ENCODE measurements at regions not wholly inside any gene's neighbourhood (a gene's known extent, or its start where the extent isn't known, plus 50 kb on each side); places are given as distances from the start of the nearest gene placed in this dataset.

DNA sequence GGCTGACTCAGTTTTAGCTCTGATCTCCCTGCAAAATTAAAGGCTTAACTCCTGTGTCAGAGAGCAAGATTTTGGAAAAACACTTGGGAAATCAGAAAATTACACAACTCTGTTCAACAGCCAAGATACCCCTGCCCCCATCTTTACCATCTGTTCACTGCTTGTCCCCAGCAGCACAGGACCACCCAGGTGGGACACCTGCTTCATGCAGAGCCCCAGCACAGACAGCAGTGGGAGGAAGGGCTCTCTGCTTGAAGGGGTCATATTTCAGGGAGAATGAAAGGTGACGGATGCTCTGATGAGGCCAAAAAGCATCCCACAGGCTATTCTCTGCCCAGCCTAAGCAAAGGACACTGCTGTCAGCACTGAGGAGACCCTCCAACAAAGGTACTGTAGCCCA lies 584.6 kb upstream of the KLHL29 start:
- no peak for DNase-seq

DNA sequence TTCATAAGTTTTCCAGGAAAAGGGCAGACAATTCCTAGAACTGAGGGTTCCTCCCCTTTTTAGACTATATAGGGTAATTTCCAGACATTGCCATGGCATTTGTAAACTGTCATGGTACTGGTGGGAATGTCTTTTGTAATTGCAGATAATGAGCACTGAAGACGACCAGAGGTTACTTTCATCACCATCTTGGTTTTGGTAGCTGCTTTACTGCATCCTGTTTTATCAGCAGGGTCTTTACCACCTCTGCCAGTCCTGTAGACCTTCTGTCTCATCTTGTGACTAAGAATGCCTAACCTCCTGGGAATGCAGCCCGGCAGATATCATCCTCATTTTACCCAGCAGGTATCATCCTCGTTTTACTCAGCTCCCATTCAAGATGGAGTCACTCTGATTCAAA lies 583.9 kb upstream of the KLHL29 start:
- DNase-seq = no peak

DNA sequence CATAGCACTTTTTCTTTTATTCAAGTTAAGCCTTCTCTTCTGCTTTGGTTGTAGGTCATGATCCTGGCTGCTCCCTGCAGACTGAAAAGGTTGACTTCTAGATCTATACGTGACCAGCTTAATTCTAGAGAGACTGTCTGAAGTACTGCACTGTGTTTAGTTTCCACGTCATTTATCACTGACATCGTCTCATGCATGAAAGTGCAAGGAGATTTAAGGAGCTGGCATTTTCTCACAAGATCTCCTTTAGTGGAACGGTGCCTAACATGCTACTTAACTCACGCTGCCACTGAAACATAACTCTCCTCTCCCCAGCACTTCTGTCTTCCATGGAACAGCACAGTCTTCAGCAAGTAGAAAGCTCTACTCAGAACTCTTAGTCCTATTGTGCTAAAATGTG lies 583.0 kb upstream of the KLHL29 start:
- DNase-seq = no peak

DNA sequence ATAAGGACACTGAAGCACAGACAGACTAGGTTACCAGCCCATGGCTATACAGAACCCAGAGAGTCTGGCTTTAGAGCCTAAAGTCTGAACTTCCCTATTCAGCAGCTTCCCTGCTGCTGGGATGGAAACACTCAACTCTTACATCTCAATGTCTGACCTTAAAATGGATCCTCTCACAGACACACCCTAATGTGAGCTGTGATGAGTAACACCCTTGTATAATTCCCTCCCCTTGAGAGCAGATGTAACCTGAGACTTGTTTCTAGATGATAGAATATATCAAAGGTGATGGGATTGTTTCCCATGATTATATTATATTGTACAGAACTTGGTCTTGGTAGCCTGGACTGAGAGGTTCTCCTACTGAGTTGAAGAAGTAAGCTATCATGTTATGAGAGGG lies 577.1 kb upstream of the KLHL29 start:
- no peak for DNase-seq

DNA sequence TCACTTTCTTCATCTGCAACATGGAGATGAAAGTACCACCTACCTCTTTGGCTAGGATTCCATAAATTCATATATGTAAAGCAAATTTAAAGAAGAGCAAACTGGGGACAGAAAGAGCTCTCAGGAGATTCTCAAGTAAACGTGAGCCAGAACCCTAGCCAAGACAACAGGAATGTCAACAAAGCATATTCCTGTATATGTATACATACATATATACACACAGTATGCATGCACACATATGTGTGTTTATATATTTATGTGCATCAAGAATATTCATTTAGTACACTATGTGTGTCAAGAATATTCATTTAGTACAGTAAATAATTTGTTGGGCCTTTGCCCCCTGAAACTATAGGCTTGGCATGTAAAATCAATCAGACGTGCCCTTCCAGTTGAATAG lies 574.4 kb upstream of the KLHL29 start:
- DNase-seq = no peak

DNA sequence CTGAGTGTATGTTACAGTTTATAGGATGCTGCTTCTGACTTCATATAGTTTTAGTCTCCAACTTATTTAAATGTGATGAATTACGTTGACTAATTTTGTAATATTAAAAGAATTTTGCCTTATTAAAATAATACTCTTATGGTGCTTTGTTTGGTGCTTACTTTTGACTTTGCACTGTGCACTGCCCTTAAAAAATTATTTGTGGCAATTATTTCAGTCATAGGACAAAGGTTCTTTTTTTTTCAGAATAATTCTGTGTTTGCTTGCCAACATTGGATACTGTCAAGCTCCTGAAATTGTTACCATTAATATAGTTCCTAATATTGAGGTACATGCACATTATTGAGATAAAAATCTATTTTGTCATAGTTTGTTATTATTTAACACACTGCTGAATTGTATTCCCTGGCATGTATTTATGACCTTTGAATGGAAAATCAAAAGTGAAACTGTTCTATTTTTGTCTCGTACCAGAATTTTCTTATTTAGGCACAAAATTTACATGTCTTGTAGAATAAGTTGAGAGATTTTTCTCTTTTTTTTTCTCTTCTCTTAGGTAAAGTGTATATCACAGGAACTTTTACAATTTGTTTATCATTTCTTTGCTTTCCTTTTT lies 572.8 kb upstream of the KLHL29 start:
- DNase-seq = no peak

DNA sequence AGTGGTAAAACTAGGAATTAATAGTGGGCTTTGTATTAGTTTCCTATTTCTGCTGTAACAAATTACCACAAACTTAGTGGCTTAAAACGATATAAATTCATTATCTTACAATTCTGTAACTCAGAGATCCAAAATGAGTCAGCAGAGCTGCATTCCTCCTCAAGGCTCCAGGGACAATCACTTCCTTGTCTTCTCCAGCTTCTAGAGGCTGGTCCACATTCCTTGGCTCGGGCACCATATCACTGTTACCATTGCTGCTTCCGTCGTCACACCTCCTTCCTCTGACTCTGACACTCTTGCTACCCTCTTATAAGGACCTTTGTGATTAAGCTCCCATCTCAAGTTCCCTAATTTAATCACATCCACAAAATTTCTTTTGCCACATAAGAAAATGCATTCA lies 567.8 kb upstream of the KLHL29 start:
- no peak for DNase-seq

DNA sequence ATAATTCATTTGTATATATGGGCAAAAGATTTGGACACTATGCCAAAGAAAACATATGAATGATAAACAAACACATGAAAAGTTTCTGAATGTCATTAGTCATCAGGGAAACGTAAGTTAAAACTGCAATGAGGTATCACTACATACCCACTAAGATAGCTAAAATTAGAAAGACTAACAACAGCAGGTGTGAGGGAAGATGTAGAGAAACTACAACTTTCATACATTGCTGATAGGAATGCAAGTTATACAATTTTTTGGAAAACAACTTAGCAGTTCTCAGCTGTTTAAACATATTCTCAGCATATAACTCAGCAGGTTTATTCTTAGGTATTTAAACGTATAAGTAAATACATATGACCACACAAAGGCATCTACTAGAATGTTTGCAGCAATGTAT lies 563.5 kb upstream of the KLHL29 start:
- no peak for DNase-seq

DNA sequence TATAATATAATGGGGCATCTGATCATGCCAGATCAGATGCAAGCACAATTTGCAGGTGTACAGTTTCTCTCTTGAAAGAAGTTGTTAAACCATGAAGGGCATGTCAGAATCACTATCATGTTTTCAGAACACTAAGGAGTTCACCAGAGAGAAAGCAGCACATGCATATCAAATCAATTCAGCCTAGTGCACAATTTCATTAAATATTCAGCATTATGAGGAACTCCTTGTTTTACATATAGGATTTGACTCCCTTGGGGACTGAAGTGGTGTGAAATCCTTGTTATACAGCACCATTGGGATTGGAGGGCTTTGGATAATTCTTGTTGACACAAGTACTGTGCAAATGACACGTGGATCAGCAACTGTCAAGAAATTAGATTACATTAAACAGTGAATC lies 562.1 kb upstream of the KLHL29 start:
- no peak for DNase-seq

DNA sequence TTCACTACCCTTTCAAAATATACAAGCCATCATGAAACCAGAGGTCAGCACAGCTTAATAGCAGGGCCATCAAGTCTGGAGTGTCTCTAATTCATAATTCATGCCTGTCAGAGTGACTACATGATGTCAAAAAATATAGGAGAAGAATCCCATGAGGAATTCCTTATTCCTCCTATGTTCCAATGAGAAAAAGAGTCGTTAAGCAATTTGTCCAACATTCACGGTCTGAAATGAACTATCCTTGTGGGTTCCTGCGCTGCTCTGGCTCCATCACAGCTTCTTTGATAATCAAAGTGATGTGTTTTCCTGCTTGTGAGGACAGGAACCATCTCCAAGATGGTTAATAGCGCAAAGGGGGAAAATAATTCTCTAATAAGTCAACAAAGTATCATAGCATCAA lies 560.4 kb upstream of the KLHL29 start:
- no peak for DNase-seq

DNA sequence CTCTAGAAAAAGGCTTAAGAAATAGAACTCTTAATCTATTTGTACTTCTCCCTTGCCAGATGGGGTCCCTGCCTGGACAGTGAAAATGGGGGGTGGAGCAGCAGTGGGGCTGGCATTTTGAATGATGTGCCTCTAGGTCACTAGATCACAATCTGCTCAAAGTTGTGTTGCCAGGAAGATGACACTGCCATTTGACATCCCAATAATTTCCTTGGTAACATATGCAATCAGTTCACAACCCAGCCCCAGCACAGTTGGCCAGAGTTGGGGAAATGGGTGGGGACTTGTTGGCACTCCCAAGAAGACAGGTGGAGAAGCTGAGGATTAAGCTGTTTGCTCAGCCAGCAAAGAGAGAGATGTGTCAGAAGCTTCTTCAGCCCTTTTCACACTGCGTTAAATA lies 558.3 kb upstream of the KLHL29 start:
- DNase-seq = no peak

DNA sequence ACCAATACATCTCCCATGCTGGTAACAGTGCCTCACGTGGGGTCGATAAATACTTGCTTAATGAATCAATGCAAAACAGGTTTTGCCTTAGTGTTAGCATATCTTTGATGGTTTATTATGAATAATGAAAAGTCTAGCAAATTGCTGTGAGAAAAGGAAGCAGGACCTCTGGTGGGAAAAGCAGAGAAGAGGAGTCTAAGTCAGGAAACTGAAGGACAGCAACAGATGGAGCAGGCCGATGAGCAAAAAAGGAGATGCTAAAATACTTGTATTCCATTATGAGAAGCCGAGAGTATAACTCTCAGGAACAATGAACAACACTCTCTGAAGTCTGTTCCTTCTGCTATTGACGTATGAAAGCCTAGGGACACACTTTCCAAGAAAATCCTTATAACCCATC lies 555.2 kb upstream of the KLHL29 start:
- DNase-seq = no peak

DNA sequence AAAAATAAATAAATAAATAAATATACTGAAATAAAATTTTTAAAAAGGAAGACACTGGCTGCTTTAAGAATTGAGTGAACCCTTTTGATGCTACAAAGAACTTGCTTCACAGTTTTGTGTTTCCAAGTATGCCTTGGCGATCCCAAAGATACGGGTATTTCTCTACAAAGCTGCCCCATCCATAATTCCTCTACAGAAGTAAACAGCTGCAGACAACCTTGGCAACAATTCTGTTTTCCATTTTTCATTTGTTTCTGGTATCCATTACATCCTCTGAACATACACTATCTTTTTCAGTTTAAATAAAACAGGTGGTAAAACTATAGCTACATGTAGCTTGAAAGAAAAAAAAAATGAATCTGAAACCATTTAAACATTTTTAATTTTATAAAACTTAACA lies 552.8 kb upstream of the KLHL29 start:
- DNase-seq = no peak

DNA sequence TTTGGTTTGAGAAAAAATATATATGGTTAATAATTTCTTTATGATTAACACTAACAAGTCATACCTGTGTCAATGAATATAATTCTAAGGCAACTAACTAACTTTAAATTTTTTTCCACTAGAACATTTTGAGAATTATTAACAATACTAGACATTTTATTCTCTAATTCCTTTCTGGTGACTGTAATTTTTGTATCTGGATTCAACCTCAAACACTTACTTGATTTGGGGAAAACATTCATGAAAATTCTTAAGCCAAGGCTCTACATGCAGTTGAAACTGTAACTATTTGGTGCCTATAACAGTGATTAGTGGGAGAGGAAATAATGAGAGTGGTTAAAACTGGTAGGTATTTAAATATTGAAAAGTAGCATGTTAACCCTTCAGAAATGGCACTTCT lies 546.5 kb upstream of the KLHL29 start:
- DNase-seq = no peak

DNA sequence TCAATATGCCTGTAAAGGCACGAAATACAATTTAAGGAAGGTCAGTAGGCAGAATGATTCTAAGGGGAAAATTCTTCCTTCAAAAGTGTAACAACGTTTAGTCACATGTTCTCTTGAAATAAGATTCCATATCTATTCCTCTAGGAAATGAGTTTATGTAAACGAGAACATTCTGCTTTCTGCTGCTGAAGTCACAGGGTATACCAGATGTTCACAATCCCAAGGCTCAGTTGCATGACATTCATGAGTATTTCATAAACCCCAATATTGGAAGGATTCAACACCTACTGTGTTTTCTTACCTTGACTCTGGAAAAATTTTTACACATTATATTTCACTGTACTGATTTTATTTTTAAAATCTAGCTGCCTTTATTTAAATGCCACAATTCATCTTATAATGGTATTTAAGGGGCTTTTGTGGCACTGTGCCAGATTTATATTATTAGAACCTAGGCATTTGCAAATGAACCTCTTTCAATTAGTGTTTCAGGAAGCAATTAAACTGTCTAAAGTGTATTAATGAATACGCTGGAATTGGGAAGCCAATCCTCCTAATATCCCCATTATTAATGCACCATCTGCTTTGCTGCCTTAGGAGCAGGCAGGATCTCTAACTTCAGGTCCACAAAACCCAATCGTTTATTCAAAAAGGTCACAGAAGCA lies 542.6 kb upstream of the KLHL29 start:
- no peak for DNase-seq

DNA sequence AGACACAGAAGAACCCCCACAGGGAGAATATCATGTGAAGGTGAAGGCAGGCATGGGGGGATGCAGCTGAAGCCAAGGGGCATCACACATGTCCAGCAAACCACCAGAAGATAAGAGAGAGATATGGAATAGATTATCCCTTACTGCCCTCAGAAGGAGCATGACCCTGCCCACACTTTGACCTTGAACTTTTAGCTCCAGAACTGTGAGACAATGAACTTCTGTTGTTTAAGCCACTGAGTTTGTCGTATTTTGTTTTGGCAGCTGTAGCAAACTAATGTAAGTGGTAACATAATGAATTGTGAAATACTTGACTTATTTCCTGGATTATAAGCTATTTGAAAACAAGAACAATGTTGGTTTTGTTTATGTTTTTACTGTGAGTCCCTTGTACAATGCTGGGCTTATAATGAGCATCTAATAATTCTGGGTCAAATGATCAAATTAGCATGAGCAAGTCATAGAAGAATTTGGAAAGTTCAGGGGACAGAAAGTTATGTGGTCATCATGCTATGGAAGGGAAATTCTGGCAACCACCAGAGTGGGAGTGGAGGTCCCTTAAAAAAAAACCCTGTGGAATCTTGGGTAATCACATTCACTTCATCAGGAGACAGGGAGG lies 541.0 kb upstream of the KLHL29 start:
- DNase-seq = no peak

DNA sequence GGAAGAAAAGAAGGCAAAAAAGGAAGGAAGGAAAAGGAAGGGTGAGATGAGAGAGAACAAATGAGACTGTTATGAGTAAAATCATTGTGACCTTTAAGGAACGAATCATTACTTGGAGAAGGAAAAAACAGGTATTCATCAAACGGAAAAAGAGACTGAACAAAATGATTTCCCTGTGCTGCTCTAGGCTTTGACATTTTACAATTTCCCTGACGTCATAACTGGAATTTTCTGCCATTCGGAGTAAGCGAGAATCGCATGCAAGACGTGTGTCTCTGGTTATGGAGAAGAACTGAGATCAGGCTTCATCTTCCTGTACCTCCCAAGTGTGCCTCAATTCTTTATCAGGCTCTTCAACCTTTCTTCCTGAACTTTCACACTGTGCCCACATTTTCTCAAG lies 534.7 kb upstream of the KLHL29 start:
- no peak for DNase-seq

DNA sequence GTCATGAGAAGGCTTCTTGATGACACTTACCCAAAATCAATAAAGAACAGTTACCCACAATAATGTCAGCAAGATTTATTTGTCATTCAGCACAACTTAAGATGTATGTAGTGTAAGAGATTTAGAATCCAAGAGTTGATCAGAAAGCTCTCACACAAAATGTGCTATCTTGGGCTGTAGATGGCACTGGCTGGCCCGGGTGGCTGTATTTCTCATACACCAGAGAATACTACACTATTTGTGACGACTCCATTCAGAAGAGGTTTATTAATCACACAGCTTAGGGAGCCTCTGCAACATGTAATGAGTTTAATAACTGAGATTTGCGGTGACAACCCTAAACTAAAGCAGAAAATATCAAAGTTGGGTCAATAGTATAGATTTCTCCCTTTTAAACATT lies 530.4 kb upstream of the KLHL29 start:
- no peak for DNase-seq

DNA sequence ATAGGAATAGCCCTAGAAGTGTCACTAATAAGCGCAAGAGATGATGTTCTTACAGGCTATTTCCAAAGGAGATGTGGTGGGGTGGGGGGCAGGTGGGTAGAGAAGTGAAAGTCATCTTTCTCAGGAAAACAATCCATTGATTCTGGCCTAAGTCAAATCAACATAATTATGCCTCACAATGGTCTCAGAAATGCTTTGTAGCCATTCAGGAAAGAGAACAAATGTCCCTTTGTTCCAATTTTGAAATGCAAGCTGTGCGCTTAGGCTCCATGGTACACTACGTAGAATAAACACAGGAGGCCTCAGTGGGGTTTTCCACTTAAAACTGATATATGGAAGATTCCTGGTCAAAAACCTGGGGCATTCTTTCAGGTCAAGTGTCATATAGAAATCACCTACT lies 529.9 kb upstream of the KLHL29 start:
- DNase-seq = no peak

DNA sequence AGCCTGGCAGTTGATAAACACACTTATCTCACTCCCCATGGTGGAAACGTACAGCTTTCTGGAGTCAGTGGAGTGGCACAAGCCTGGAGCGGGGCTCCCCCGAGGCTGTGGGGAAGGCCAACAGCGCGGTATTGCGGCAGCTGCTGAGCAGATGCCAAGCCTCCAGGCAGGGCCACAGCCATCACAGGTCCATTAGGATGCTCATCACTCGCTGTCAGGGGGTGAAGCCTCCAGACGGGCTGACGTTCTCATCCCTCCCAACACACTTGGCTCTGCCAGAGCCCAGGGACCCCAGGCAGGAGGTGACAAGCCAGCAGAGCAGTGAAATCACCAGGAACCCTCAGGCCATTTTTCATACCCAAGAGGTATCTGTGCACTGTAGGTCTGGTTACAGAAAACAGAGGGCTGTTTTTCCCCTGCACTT lies 529.2 kb upstream of the KLHL29 start:
- no peak for DNase-seq

DNA sequence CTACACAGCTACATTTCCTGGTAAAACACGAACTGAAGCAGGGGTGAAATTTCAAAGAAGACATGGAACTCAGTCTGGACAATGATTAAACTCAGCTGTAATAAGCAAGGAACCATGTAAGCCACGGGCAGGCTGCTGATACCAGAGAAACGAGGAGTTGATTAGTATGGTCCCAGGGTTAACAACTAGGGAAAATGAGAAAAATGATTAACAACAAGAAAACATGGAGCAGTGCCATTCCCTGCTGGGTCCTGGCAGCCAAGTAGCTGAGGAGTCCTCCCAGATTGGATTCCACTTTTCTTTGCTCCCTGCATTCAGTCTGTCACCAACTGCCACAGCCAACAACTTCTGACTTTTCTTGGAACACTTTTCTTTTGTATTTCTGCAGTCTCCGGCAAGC lies 517.0 kb upstream of the KLHL29 start:
- DNase-seq = no peak

DNA sequence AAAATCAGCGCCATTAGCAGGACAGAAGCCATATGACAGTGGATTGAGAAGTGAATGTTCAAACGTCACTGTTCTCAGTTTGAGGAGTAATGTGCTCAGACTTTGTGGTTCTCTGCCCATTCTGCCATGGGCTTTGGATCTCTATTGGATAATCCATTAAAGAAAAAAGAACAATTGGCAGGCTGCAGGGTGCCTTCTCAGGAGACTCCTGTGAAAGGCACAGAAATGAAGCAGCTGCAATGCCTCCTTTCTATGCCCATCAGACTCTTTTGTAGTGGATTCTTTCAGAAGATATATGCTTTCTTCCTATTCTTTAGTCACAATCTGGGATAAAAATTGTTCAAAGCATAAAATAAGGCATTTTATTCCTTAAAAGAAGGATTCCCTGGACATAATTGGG lies 506.9 kb upstream of the KLHL29 start:
- DNase-seq = no peak

DNA sequence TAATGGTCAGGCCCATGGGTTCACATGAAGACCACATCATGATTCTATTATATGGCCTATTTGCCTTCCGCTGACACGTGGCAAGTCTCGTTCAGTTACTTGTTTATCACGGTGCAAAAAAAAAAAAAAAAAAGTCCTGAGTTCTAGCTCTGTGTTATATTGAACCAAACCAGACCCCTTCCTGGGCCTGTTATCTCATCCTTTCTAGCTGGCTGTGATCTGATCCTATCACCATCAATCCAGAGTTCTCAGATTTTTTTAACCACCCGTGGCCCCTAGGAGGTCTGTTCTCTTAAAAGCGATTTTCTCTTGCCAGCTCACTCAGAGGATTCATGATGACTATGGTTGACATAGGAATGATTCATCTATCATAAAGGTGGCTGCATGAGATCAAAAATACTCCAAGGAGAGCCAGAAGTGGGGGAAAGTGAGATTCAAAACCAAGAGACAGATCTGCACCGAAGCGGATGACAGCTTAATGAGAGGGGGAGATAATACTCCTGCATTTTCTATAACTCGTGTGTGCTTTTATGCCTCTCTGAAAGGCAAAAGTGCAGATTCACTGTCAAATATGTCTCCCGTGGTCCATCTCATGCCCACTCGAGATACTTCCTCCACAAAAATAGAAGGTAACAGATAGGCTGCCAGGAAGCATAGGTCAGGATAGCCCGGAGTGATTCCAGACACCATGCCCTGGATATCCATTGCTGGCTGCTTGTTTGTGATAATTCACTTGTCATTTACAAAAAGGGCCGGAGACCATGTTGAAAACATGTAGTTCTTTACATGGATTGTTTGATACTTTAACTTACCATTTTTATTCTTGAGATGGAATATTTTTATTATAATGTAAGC lies 505.7 kb upstream of the KLHL29 start:
- DNase-seq = no peak

DNA sequence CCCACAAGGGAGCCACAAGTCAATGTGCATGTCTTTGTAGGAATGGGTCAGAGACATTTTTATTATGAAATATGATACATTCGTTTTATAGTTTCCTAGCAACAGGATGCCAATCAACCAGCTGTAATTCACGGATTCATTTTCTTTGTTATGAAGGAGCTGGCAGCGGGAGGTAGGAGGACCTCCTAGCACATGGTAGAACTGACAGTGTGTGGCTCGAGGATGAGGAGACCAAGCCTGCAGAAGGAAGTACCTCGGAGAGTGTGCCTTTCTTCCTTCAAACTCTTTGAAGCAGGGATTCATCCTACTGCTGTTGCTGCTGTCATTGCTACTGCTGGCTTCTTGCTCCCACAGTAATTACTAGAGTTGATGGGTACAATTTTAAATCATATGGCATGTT lies 504.8 kb upstream of the KLHL29 start:
- DNase-seq = no peak
